K562 (cell line): ENCODE measurements at regions not wholly inside any gene's neighbourhood (a gene's known extent, or its start where the extent isn't known, plus 50 kb on each side); places are given as distances from the start of the nearest gene placed in this dataset.

Experiments
- ATAC-seq: fragments of 200-7000 bp; cut with Tn5 transposase; 3 replicates; pipeline ENCODE4 v1.9.1; 2020; ENCODE audit warnings: moderate library complexity
- BruUV-seq: library from RNA; stranded (reverse); fragments of 400-500 nt; replicated peaks from 2 replicates; lab custom pipeline; 2021; lab: Mats Ljungman, UMichigan
- CTCF ChIA-PET: fragments of 300-600 bp; formaldehyde crosslinking; extraction: SDS; loops from one replicate; lab custom pipeline; 2021; ENCODE audit warnings: low intra/inter-chr PET ratio; lab: Yijun Ruan, JAX
- POLR2A ChIA-PET: fragments of 300-600, 350-650 bp; sonication (Branson Sonifier 250); formaldehyde crosslinking; extraction: SDS; loops from one replicate; lab custom pipeline; 2021; ENCODE audit warnings: antibody characterized with exemption, inconsistent platforms; lab: Yijun Ruan, JAX
- DNase-seq, 4 experiments: peaks; one replicate each; pipeline versions ENCODE4 v3.0.0 to v3.0.0-alpha.2; 2011 to 2018; ENCODE audit warnings: low spot score in 3 of 4, mixed read lengths in 3 of 4; ENCODE audit errors: extremely low read depth in 1 of 4
- FAIRE-seq: peaks from 2 replicates; lab custom pipeline; 2011; peaks lifted over from hg19 to GRCh38; lab: Jason Lieb, UNC
- H2AFZ ChIP-seq: 2 replicates; pipeline ENCODE4 v1.6.0; 2011; ENCODE audit warnings: low read depth, low read length, control low read depth, inconsistent platforms
- H3K27ac ChIP-seq: fragments of 200-600 bp; 3 replicates; pipeline ENCODE4 v1.8.0; 2011; ENCODE audit warnings: low read depth, mild to moderate bottlenecking, control low read depth, inconsistent platforms, low read length, moderate library complexity, mixed read lengths; ENCODE audit errors: extremely low read depth
- H3K27me3 ChIP-seq, 2 experiments: fragments of 300-600 bp in 1 of 2; 2 replicates in 1 of 2; 3 replicates in 1 of 2; pipeline versions ENCODE4 v1.6.0 to v1.8.0; 2011; ENCODE audit warnings: inconsistent platforms in 2 of 2, low read length in 2 of 2, mild to moderate bottlenecking in 1 of 2, mixed read lengths in 1 of 2, moderate library complexity in 1 of 2; ENCODE audit not compliant: control insufficient read depth in 2 of 2, insufficient read depth in 2 of 2
- H3K36me3 ChIP-seq: fragments of 300-600 bp; 3 replicates; pipeline ENCODE4 v1.8.0; 2011; ENCODE audit warnings: mild to moderate bottlenecking, low read length, inconsistent platforms; ENCODE audit not compliant: control insufficient read depth, insufficient read depth
- H3K4me1 ChIP-seq, 2 experiments: fragments of 200-600 bp in 1 of 2; replicated peaks in 1 of 2; 2 replicates in 1 of 2; 3 replicates in 1 of 2; pipeline versions ENCODE4 v1.5.1 to v1.8.0; 2011; ENCODE audit warnings: inconsistent platforms in 2 of 2, low read length in 2 of 2, mild to moderate bottlenecking in 1 of 2, mixed read lengths in 1 of 2, moderate library complexity in 1 of 2; ENCODE audit not compliant: control insufficient read depth in 2 of 2, insufficient read depth in 2 of 2
- H3K4me2 ChIP-seq: 2 replicates; pipeline ENCODE4 v1.6.1; 2011; ENCODE audit warnings: low read length, control low read depth, inconsistent platforms, mixed read lengths; ENCODE audit not compliant: insufficient read depth
- H3K4me3 ChIP-seq: fragments of 200-600 bp; sonication (generic), shearing (Covaris generic); 2 replicates; pipeline ENCODE4 v1.5.1; 2016; ENCODE audit warnings: control low read depth, inconsistent platforms
- H3K79me2 ChIP-seq: fragments of 200-600 bp; 3 replicates; pipeline ENCODE4 v1.8.0; 2011; ENCODE audit warnings: low read length, inconsistent platforms; ENCODE audit not compliant: control insufficient read depth, insufficient read depth
- H3K9ac ChIP-seq, 2 experiments: 2 replicates each; pipeline versions ENCODE4 v1.6.0 to v1.6.1; 2011; ENCODE audit warnings: low read depth in 2 of 2, low read length in 2 of 2, control low read depth in 1 of 2, inconsistent platforms in 1 of 2, mild to moderate bottlenecking in 1 of 2, mixed read lengths in 1 of 2; ENCODE audit not compliant: insufficient read depth in 1 of 2
- H3K9me1 ChIP-seq: one replicate; pipeline ENCODE4 v1.6.0; 2011; ENCODE audit warnings: inconsistent platforms, mild to moderate bottlenecking, low read length, moderate library complexity; ENCODE audit not compliant: control insufficient read depth, insufficient read depth
- H3K9me3 ChIP-seq: replicated peaks from 2 replicates; pipeline ENCODE4 v1.5.1; 2011; ENCODE audit warnings: low read depth, low read length, inconsistent platforms; ENCODE audit not compliant: control insufficient read depth, insufficient read depth
- H4K20me1 ChIP-seq: replicated peaks from 2 replicates; pipeline ENCODE4 v1.6.1; 2011; ENCODE audit warnings: low read length, inconsistent platforms, mixed read lengths; ENCODE audit not compliant: control insufficient read depth, insufficient read depth
- HNRNPLL ChIP-seq: fragments of 200-400 bp; formaldehyde crosslinking; IDR thresholded peaks from 2 replicates; pipeline ENCODE4 v1.6.1; 2017; ENCODE audit warnings: low read length, low read depth, mild to moderate bottlenecking; ENCODE audit not compliant: poor library complexity, severe bottlenecking
- NEUROD1 ChIP-seq: fragments of 150-350 bp; IDR thresholded peaks from 2 replicates; pipeline ENCODE4 v1.6.1; 2014; ENCODE audit warnings: borderline replicate concordance, low read length, low read depth; ENCODE audit not compliant: partially characterized antibody
- PCBP2 ChIP-seq: fragments of 200-400 bp; formaldehyde crosslinking; IDR thresholded peaks from 2 replicates; pipeline ENCODE4 v1.6.1; 2018; ENCODE audit warnings: low read length, low read depth, mild to moderate bottlenecking, moderate library complexity; ENCODE audit not compliant: poor library complexity, severe bottlenecking
- SOX6 ChIP-seq: fragments of 450-650 bp; IDR thresholded peaks from 2 replicates; pipeline ENCODE4 v1.6.1; 2014; ENCODE audit warnings: mild to moderate bottlenecking
- SPI1 ChIP-seq: IDR thresholded peaks from 2 replicates; pipeline ENCODE4 v1.6.1; 2011; ENCODE audit warnings: low read depth, low read length, control low read depth, borderline replicate concordance
- ZBTB9 ChIP-seq: fragments of 450-650 bp; formaldehyde crosslinking; IDR thresholded peaks from 2 replicates; pipeline ENCODE4 v1.4.0; 2020; ENCODE audit warnings: mild to moderate bottlenecking, moderate library complexity
- ZNF316 ChIP-seq: fragments of 450-650 bp; IDR thresholded peaks from 2 replicates; pipeline ENCODE4 v1.6.1; 2016
- ZNF766 ChIP-seq: fragments of 200-800 bp; sonication (Bioruptor generic); conservative IDR thresholded peaks from 2 replicates; pipeline ENCODE4 v1.6.1; 2016; ENCODE audit warnings: missing genetic modification characterization, missing compliant biosample characterization
- WGBS: fragments of 100-300 bp; shearing (Covaris generic); methylation state at CpG from one replicate; pipeline ENCODE4 v1.1.6; 2016; ENCODE audit warnings: low coverage, mixed read lengths; ENCODE audit not compliant: insufficient coverage; ENCODE audit errors: missing lambda C conversion rate; 5-methylcytosine and 5-hydroxymethylcytosine counted together
- in situ Hi-C: fragments of 300-500 bp; cut with MboI; formaldehyde crosslinking; loops from 4 replicates; pipeline ENCODE4 v1.15.0; 2018; ENCODE audit warnings: inconsistent platforms, mixed read lengths
- intact Hi-C: fragments of 100-400 bp; cut with micrococcal nuclease; formaldehyde crosslinking; loops from 2 replicates; pipeline ENCODE4 v1.14.2; 2022
- TF ChIP-seq, protein P1 (sequence below): fragments of 250-450 bp; sonication (Bioruptor Pico); IDR thresholded peaks from 2 replicates; pipeline ENCODE4 v1.8.0; 2021; ENCODE audit warnings: mild to moderate bottlenecking, moderate library complexity
- TF ChIP-seq, protein P2 (sequence below): fragments of 250-450 bp; sonication (Bioruptor Pico); IDR thresholded peaks from 2 replicates; pipeline ENCODE4 v1.5.0; 2021

DNA sequence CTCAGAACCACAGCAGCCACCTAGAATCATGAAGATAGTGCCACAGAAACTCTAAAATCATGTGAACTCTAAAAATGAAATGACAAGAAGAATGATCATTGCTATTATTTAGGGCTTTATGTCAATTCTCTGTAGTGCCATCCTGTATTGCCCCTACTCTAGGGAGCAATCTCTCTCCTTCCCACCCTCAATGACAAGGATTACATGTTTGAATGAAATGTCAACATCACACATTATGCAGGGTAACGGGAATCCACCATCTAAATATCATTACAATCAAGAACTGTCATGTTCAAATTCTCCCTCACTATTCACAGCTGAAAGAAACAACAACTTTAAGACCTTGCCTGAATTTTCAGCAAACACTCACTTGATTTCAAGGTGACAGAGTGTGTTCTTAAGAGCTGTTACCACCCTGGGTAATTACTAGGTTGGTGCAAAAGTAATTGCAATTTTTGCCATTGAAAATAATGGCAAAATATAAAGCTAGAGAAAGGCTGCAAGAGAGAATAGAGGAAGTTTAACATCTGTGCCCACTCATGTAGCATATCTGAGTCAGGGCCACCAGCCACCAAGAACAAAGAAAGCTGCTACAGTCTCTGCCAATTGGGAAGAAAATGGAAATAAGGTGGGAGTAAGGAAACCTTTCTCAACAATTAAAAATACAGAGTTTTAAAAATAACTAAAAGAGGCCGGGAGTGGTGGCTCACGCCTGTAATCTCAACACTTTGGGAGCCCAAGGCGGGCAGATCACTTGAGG, 112.8 kb upstream of the PSMD7 start (continued):
- TF ChIP-seq, protein P1, sequence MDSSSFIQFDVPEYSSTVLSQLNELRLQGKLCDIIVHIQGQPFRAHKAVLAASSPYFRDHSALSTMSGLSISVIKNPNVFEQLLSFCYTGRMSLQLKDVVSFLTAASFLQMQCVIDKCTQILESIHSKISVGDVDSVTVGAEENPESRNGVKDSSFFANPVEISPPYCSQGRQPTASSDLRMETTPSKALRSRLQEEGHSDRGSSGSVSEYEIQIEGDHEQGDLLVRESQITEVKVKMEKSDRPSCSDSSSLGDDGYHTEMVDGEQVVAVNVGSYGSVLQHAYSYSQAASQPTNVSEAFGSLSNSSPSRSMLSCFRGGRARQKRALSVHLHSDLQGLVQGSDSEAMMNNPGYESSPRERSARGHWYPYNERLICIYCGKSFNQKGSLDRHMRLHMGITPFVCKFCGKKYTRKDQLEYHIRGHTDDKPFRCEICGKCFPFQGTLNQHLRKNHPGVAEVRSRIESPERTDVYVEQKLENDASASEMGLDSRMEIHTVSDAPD (CRISPR knock-in tag): no peak
- TF ChIP-seq ZNF766 (CRISPR knock-in tag) (no peak), NEUROD1 (no peak)
- TF ChIP-seq, all 486 proteins: peak for 0

GRCh38 chr16:74169687-74170376, 126.8 kb upstream of the PSMD7 start:
- Histone ChIP-seq H3K79me2 (no peaks in the 10 kb centered on the region), H3K27me3 (no peaks in the 10 kb centered on the region), H3K4me3 (no peak overlapping the region), H3K9me3 (no peaks in the 10 kb centered on the region), H3K4me1 (no peaks in the 10 kb centered on the region), H3K9me1 (no peaks in the 10 kb centered on the region), H2AFZ (peak overlapping the region; percentile 53), H4K20me1 (no peaks in the 10 kb centered on the region), H3K36me3 (no peaks in the 10 kb centered on the region), H3K9ac (no peak overlapping the region), H3K27ac (no peak overlapping the region), H3K4me2 (no peak overlapping the region; the same call in 1 of the 2 replicates)
- ChIA-PET POLR2A (no interaction called here), CTCF (no interaction called here)
- FAIRE-seq: no peak
- no peak for DNase-seq
- in situ Hi-C loops (no loop called here), intact Hi-C loops (no loop called here)
- no TSS peak for BruUV-seq
- WGBS: 3% methylated on average over 8 of the region's 8 CpGs
- no peak for ATAC-seq
- TF ChIP-seq, protein P2, sequence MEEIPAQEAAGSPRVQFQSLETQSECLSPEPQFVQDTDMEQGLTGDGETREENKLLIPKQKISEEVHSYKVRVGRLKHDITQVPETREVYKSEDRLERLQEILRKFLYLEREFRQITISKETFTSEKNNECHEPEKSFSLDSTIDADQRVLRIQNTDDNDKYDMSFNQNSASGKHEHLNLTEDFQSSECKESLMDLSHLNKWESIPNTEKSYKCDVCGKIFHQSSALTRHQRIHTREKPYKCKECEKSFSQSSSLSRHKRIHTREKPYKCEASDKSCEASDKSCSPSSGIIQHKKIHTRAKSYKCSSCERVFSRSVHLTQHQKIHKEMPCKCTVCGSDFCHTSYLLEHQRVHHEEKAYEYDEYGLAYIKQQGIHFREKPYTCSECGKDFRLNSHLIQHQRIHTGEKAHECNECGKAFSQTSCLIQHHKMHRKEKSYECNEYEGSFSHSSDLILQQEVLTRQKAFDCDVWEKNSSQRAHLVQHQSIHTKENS (CRISPR knock-in tag): no peak
- TF ChIP-seq SPI1 (no peak), PCBP2 (no peak), ZNF316 (peak; percentile 78), HNRNPLL (no peak), ZBTB9 (CRISPR knock-in tag) (no peak), SOX6 (no peak)
